Endothelial cell of umbilical vein (primary cell): ENCODE measurements at regions not wholly inside any gene's neighbourhood (a gene's known extent, or its start where the extent isn't known, plus 50 kb on each side); places are given as distances from the start of the nearest gene placed in this dataset.

Experiments
- BruUV-seq: library from RNA; stranded (reverse); fragments of 400-500 nt; replicated peaks from 2 replicates; lab custom pipeline; 2021; lab: Mats Ljungman, UMichigan
- CTCF ChIA-PET: fragments of 300-600, 350-600 bp; sonication (Branson Sonifier 250); formaldehyde crosslinking; loops from one replicate; lab custom pipeline; 2021; ENCODE audit warnings: antibody characterized with exemption, inconsistent platforms; lab: Charles Lee
- POLR2A ChIA-PET: fragments of 300-600, 350-600 bp; sonication (Branson Sonifier 250); formaldehyde crosslinking; loops from one replicate; lab custom pipeline; 2021; ENCODE audit warnings: antibody characterized with exemption, inconsistent platforms; lab: Charles Lee
- DNase-seq: peaks from one replicate; pipeline ENCODE4 v3.0.0-alpha.2; 2011; ENCODE audit warnings: low read depth, low spot score
- FAIRE-seq: peaks from 2 replicates; lab custom pipeline; 2011; peaks lifted over from hg19 to GRCh38; lab: Jason Lieb, UNC
- H2AFZ ChIP-seq: 2 replicates; pipeline ENCODE4 v1.6.0; 2012; ENCODE audit warnings: low read depth, low read length, control low read depth, inconsistent platforms
- H3K27ac ChIP-seq: 2 replicates; pipeline ENCODE4 v1.5.1; 2011; ENCODE audit warnings: low read depth, mild to moderate bottlenecking, control low read depth, low read length, moderate library complexity; ENCODE audit not compliant: insufficient read depth
- H3K27me3 ChIP-seq, 2 experiments: 2 replicates each; pipeline versions ENCODE4 v1.6.0 to v1.6.1; 2011; ENCODE audit warnings: low read length in 2 of 2, mixed read lengths in 1 of 2; ENCODE audit not compliant: control insufficient read depth in 2 of 2, insufficient read depth in 2 of 2
- H3K36me3 ChIP-seq, 2 experiments: 2 replicates in 1 of 2; 3 replicates in 1 of 2; pipeline ENCODE4 v1.5.1; 2011; ENCODE audit warnings: low read length in 2 of 2, mild to moderate bottlenecking in 1 of 2, moderate library complexity in 1 of 2; ENCODE audit not compliant: control insufficient read depth in 2 of 2, insufficient read depth in 2 of 2; ENCODE audit errors: extremely low read depth in 1 of 2
- H3K4me1 ChIP-seq: 3 replicates; pipeline ENCODE4 v1.5.1; 2011; ENCODE audit warnings: mild to moderate bottlenecking, low read length; ENCODE audit not compliant: control insufficient read depth, insufficient read depth; ENCODE audit errors: extremely low read depth
- H3K4me2 ChIP-seq: 2 replicates; pipeline ENCODE4 v1.6.1; 2011; ENCODE audit warnings: low read length, control low read depth, mixed read lengths; ENCODE audit not compliant: insufficient read depth
- H3K4me3 ChIP-seq, 3 experiments: fragments of 200-600 bp in 1 of 3; sonication (generic), shearing (Covaris generic) in 1 of 3; replicated peaks in 1 of 3; 2 replicates each; pipeline ENCODE4 v1.5.1; 2011 to 2016; ENCODE audit warnings: control low read depth in 3 of 3, low read length in 3 of 3, mild to moderate bottlenecking in 2 of 3, inconsistent platforms in 1 of 3, low read depth in 1 of 3, moderate library complexity in 1 of 3; ENCODE audit not compliant: insufficient read depth in 1 of 3
- H3K79me2 ChIP-seq: 2 replicates; pipeline ENCODE4 v1.6.0; 2012; ENCODE audit warnings: low read length, inconsistent platforms; ENCODE audit not compliant: control insufficient read depth, insufficient read depth
- H3K9ac ChIP-seq: replicated peaks from 2 replicates; pipeline ENCODE3; 2011; ENCODE audit warnings: low read length, control low read depth; ENCODE audit not compliant: insufficient read depth; ENCODE audit errors: extremely low read depth
- H3K9me1 ChIP-seq: replicated peaks from 3 replicates; pipeline ENCODE4 v1.6.0; 2011; ENCODE audit warnings: mild to moderate bottlenecking, low read length; ENCODE audit not compliant: control insufficient read depth, insufficient read depth; ENCODE audit errors: extremely low read depth
- H3K9me3 ChIP-seq: replicated peaks from 2 replicates; pipeline ENCODE4 v1.5.1; 2012; ENCODE audit warnings: low read length, inconsistent platforms; ENCODE audit not compliant: control insufficient read depth, insufficient read depth
- H4K20me1 ChIP-seq: replicated peaks from 2 replicates; pipeline ENCODE3; 2011; ENCODE audit warnings: mild to moderate bottlenecking, low read length; ENCODE audit not compliant: control insufficient read depth, insufficient read depth; ENCODE audit errors: extremely low read depth
- CTCF ChIP-seq, 2 donors: IDR thresholded peaks; 1 replicate in 1 of 2; 2 replicates in 1 of 2; pipeline ENCODE4 v1.5.1; 2011; ENCODE audit warnings: low read length in 2 of 2, mild to moderate bottlenecking in 2 of 2, moderate library complexity in 2 of 2, control low read depth in 1 of 2, inconsistent platforms in 1 of 2, low read depth in 1 of 2; ENCODE audit not compliant: insufficient read depth in 1 of 2; ENCODE audit errors: extremely low read depth in 1 of 2
- EZH2 ChIP-seq: IDR thresholded peaks from 2 replicates; pipeline ENCODE4 v1.6.1; 2012; ENCODE audit warnings: borderline replicate concordance, low read depth, mild to moderate bottlenecking, moderate library complexity, low read length, inconsistent platforms; ENCODE audit not compliant: severe bottlenecking
- FOS ChIP-seq: IDR thresholded peaks from 2 replicates; pipeline ENCODE4 v1.6.1; 2011; ENCODE audit warnings: mild to moderate bottlenecking, low read length, moderate library complexity, borderline replicate concordance; ENCODE audit not compliant: insufficient read depth
- GATA2 ChIP-seq: IDR thresholded peaks from 2 replicates; pipeline ENCODE4 v1.7.0; 2011; ENCODE audit warnings: low read depth, mild to moderate bottlenecking, moderate library complexity, mixed read lengths, low read length; ENCODE audit not compliant: insufficient read length, insufficient read depth
- JUN ChIP-seq: IDR thresholded peaks from 2 replicates; pipeline ENCODE4 v1.6.1; 2011; ENCODE audit warnings: borderline replicate concordance, low read depth; ENCODE audit not compliant: insufficient read length, insufficient read depth
- MYC ChIP-seq: IDR thresholded peaks from one replicate; pipeline ENCODE4 v1.6.1; 2011; ENCODE audit warnings: mild to moderate bottlenecking, low read depth, low read length
- POLR2A ChIP-seq: IDR thresholded peaks from 2 replicates; pipeline ENCODE4 v1.6.1; 2012; ENCODE audit warnings: low read depth, mild to moderate bottlenecking, control low read depth, low read length
- POLR2AphosphoS5 ChIP-seq: IDR thresholded peaks from 2 replicates; pipeline ENCODE4 v1.6.1; 2012; ENCODE audit warnings: low read depth, mild to moderate bottlenecking, control low read depth, low read length, moderate library complexity; ENCODE audit not compliant: insufficient read depth
- dilution Hi-C: fragments of 300-500 bp; cut with MboI; formaldehyde crosslinking; loops from one replicate; pipeline ENCODE4 v1.15.0; 2019; ENCODE audit warnings: low sequenced_read_pairs; ENCODE audit not compliant: extremely low pct_ligation_motif_present
- intact Hi-C: fragments of 100-400 bp; cut with micrococcal nuclease; formaldehyde crosslinking; loops from one replicate; pipeline ENCODE4 v1.10.0; 2022
- TF ChIP-seq, protein P1 (sequence below): IDR thresholded peaks from 2 replicates; pipeline ENCODE4 v1.6.1; 2011; ENCODE audit not compliant: insufficient read depth, insufficient read length

DNA sequence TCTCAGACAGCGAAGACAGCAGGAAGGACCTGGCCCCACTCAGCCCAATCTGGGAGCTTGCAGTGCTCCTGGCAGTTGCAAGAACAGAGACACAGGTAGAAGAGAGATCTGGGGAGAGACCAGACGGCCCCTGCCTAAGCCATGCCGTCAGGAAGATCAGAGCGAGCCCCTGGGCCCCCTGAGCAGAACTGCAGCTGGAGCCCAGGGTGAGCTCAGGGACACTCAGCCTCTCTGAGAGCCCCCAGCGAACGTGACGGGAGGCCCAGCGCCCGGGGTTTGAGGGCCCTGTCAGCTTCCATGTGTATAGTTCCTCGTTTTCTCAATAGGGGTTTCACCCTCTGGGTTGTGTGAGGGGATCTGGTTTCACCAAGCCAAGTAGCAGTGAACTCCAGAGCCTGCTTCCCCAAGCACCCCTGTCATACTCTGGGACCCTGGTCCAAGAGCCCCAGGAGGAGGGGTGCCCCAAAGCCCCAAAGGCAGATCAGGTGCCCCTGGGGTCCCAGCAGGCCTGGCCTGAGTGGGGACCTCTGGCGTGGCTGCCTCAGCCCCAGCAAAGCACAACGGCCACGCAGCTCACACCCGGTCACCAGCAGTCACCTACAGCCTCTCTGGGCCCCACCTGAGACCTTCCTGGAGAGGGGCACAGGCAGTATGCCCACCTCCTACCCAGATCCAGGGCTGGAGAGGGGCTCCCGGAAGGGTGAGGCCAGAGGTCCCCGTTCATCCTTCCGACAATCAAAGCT is 431.3 kb upstream of the MYT1L start:
- H3K9me3 ChIP-seq, result peaks cover 5% of the 10 kb centered on the region
- H3K36me3 ChIP-seq, result no peaks in the 10 kb centered on the region
- DNase-seq (no peak), FAIRE-seq (no peak)
- ChIA-PET CTCF (no interaction called here), POLR2A (no interaction called here)
- H3K9ac ChIP-seq, result no peak overlapping the region
- H4K20me1 ChIP-seq, result no peaks in the 10 kb centered on the region
- H3K9me1 ChIP-seq, result no peaks in the 10 kb centered on the region
- dilution Hi-C loops (no loop called here), intact Hi-C loops (no loop called here)
- H2AFZ ChIP-seq, result no peak overlapping the region
- H3K4me2 ChIP-seq, result no peak overlapping the region
- no peaks in the 10 kb centered on the region for H3K79me2 ChIP-seq
- no peak for TF ChIP-seq MYC
- TF ChIP-seq, protein P1, sequence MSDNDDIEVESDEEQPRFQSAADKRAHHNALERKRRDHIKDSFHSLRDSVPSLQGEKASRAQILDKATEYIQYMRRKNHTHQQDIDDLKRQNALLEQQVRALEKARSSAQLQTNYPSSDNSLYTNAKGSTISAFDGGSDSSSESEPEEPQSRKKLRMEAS, result no peak
- no peak for TF ChIP-seq POLR2AphosphoS5
- BruUV-seq, result no TSS peak
- H3K27me3 ChIP-seq, result no peaks in the 10 kb centered on the region
- H3K27ac ChIP-seq, result no peak overlapping the region
- H3K4me3 ChIP-seq, result no peak overlapping the region
- no peaks in the 10 kb centered on the region for H3K4me1 ChIP-seq

DNA sequence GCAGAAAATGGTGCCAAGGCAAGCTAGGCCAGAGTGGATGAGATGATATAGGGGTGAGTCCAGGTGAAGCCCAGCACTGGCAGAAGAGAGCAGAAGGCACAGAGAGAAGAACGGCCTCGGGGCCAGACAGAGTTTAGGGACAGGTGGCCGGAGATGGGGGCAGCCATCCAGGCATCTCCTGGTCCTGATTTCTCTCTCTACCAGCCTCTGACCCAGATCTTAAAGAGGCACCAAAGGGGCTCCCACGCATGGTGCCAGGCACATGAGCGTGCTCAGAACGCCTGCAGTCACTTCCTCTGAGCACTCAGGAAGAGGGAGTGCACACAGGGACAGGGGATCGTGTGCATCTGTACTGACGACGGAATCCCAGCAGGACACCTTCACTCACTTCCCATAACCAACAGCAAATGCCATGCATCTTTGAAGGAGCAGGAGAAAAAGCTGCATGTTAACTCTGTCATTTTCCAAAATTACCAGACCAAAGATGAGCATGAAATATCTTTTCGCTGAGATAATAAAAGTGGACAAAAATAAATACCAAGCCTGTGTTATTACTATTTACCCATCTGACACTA is 427.8 kb upstream of the MYT1L start:
- Histone ChIP-seq H3K36me3 (no peaks in the 10 kb centered on the region), H3K4me2 (no peak overlapping the region), H3K9me3 (peaks cover 9% of the 10 kb centered on the region), H3K27ac (no peak overlapping the region), H3K9ac (no peak overlapping the region), H3K79me2 (no peaks in the 10 kb centered on the region), H3K9me1 (no peaks in the 10 kb centered on the region), H2AFZ (no peak overlapping the region), H3K27me3 (no peaks in the 10 kb centered on the region), H3K4me1 (no peaks in the 10 kb centered on the region), H4K20me1 (no peaks in the 10 kb centered on the region), H3K4me3 (no peak overlapping the region)
- ChIA-PET CTCF (no interaction called here), POLR2A (no interaction called here)
- FAIRE-seq (no peak), DNase-seq (no peak)
- intact Hi-C loops (no loop called here), dilution Hi-C loops (no loop called here)
- no TSS peak for BruUV-seq
- no peak for TF ChIP-seq CTCF (IDR thresholded peaks at IDR 0.05; ENCODE audit: extremely low read depth in 1 of 2, insufficient read depth in 1 of 2, low read depth in 1 of 2, low read length in 2 of 2)
- no peak for TF ChIP-seq MYC
- no peak for TF ChIP-seq EZH2
- TF ChIP-seq, protein P1, result no peak
- no peak for TF ChIP-seq POLR2AphosphoS5
- no peak for TF ChIP-seq JUN
- no peak for TF ChIP-seq POLR2A
- TF ChIP-seq GATA2, result no peak
- TF ChIP-seq FOS, result no peak
